GM12891 (cell line): ENCODE measurements at regions not wholly inside any gene's neighbourhood (a gene's known extent, or its start where the extent isn't known, plus 50 kb on each side); places are given as distances from the start of the nearest gene placed in this dataset.

Source experiments
- DNase-seq: peaks from one replicate; pipeline ENCODE4 v3.0.0; 2011; ENCODE audit warnings: low spot score; ENCODE audit not compliant: insufficient read length
- FAIRE-seq: peaks from 2 replicates; lab custom pipeline; 2011; peaks lifted over from hg19 to GRCh38; lab: Jason Lieb, UNC
- PAX5 ChIP-seq: IDR thresholded peaks from 2 replicates; pipeline ENCODE4 v1.6.1; 2011; ENCODE audit warnings: low read length, moderate library complexity, mild to moderate bottlenecking; ENCODE audit not compliant: insufficient read depth, severe bottlenecking
- POLR2A ChIP-seq: IDR thresholded peaks from 2 replicates; pipeline ENCODE4 v1.6.1; 2011; ENCODE audit warnings: low read depth, low read length, control low read depth
- POLR2AphosphoS5 ChIP-seq: IDR thresholded peaks from 2 replicates; pipeline ENCODE4 v1.6.1; 2011; ENCODE audit warnings: low read depth, low read length, control low read depth
- POU2F2 ChIP-seq: IDR thresholded peaks from 2 replicates; pipeline ENCODE4 v1.6.1; 2011; ENCODE audit warnings: low read depth, mild to moderate bottlenecking, control low read depth, low read length, moderate library complexity
- SPI1 ChIP-seq: IDR thresholded peaks from 2 replicates; pipeline ENCODE4 v1.6.1; 2011; ENCODE audit warnings: low read depth, low read length, control low read depth
- TAF1 ChIP-seq: IDR thresholded peaks from 2 replicates; pipeline ENCODE4 v1.6.1; 2011; ENCODE audit warnings: low read depth, low read length, control low read depth

- DNase-seq (no peak), FAIRE-seq (peak; percentile 33)
Observed at GRCh38 chr7:86963599-86964230, 95.7 kb downstream of the ELAPOR2 start.

GRCh38 chr7:86962623-86963022, 96.8 kb downstream of the ELAPOR2 start:
- TF ChIP-seq POU2F2, result no peak
- TF ChIP-seq SPI1, result no peak
- TF ChIP-seq POLR2A, result no peak
- TF ChIP-seq POLR2AphosphoS5, result no peak
- no peak for TF ChIP-seq TAF1
- no peak for TF ChIP-seq PAX5
- no peak for FAIRE-seq
- DNase-seq, result no peak

More at GRCh38 chr7:86963599-86964230, 95.7 kb downstream of the ELAPOR2 start:
- TF ChIP-seq POU2F2, result no peak
- no peak for TF ChIP-seq POLR2A

- no peak for FAIRE-seq
- no peak for TF ChIP-seq POLR2A
- TF ChIP-seq POLR2AphosphoS5, result no peak
- TF ChIP-seq POU2F2, result no peak
- TF ChIP-seq TAF1, result no peak
- no peak for TF ChIP-seq SPI1
- no peak for TF ChIP-seq PAX5
- no peak for DNase-seq
Observed at GRCh38 chr7:86961686-86962085, 97.8 kb downstream of the ELAPOR2 start.

GRCh38 chr7:86958380-86958779, 101.1 kb downstream of the ELAPOR2 start:
- TF ChIP-seq PAX5 (no peak), POLR2AphosphoS5 (no peak), TAF1 (no peak), POLR2A (no peak), POU2F2 (no peak), SPI1 (no peak)
- no peak for FAIRE-seq

GRCh38 chr7:86956567-86956966, 102.9 kb downstream of the ELAPOR2 start:
- FAIRE-seq (no peak), DNase-seq (no peak)
- TF ChIP-seq PAX5 (no peak), SPI1 (no peak), POLR2AphosphoS5 (no peak), TAF1 (no peak), POLR2A (no peak), POU2F2 (no peak)

More at GRCh38 chr7:86958380-86958779, 101.1 kb downstream of the ELAPOR2 start:
- no peak for DNase-seq

- DNase-seq, result no peak
- no peak for TF ChIP-seq SPI1
- no peak for TF ChIP-seq POLR2AphosphoS5
- TF ChIP-seq POU2F2, result no peak
- no peak for TF ChIP-seq TAF1
- TF ChIP-seq POLR2A, result no peak
- no peak for TF ChIP-seq PAX5
- no peak for FAIRE-seq
Observed at GRCh38 chr7:86955895-86956503, 103.5 kb downstream of the ELAPOR2 start.

GRCh38 chr7:86954971-86955370, 104.5 kb downstream of the ELAPOR2 start:
- FAIRE-seq, result no peak
- DNase-seq, result no peak
- TF ChIP-seq PAX5, result no peak
- TF ChIP-seq POLR2AphosphoS5, result no peak
- TF ChIP-seq TAF1, result no peak
- no peak for TF ChIP-seq SPI1
- TF ChIP-seq POU2F2, result no peak
- no peak for TF ChIP-seq POLR2A

GRCh38 chr7:86953653-86954336, 105.7 kb downstream of the ELAPOR2 start:
- FAIRE-seq (no peak), DNase-seq (no peak)
- no peak for TF ChIP-seq SPI1

- DNase-seq, result no peak
- peak; percentile 31 for FAIRE-seq
- TF ChIP-seq POLR2A, result no peak
- no peak for TF ChIP-seq SPI1
- TF ChIP-seq POLR2AphosphoS5, result no peak
- no peak for TF ChIP-seq POU2F2
- TF ChIP-seq TAF1, result no peak
- no peak for TF ChIP-seq PAX5
Observed at GRCh38 chr7:86953219-86953618, 106.2 kb downstream of the ELAPOR2 start.
